GM18868 (cell line): ENCODE measurements at regions not wholly inside any gene's neighbourhood (a gene's known extent, or its start where the extent isn't known, plus 50 kb on each side); places are given as distances from the start of the nearest gene placed in this dataset.

Experiments
- ATAC-seq: cut with Tn5 transposase; IDR thresholded peaks from one replicate; pipeline ENCODE4 v1.9.1; 2021; ENCODE audit warnings: mild to moderate bottlenecking, moderate library complexity; ENCODE audit not compliant: unreplicated experiment

GRCh38 chr15:60208709-60209108 is 189.1 kb downstream of the ANXA2 start:
- ATAC-seq: no peak

- ATAC-seq: no peak
These were observed 185.2 kb downstream of the ANXA2 start for GRCh38 chr15:60212536-60212935.

DNA sequence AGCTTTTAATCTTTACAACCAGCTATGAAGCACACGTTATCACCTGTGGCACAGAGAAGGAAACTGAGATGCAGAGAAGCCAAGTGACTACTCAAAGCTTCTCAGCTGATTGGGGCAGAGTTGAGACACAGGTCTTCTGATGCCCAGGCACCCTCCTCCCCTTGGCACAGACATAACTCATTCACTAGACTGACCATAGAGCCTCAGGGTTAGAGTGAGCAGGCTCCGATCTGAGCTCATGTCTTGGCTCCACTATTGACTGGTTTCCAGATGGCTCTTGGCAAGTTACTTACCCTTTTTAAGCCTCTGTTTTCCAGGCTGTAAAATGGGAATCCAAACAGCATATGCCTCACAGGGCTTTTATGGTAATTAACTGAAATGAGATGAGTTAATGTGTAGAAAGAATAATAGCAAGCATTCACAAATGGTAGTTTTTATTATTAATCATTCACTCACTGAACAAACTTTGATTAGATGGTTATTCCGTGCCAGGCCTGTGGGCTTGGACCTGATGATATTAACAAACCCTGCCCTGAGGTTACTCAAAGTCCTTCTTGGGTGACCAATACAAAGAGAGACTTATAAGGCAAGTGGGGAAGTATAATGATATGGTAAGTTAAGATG is 184.3 kb downstream of the ANXA2 start:
- ATAC-seq: no peak

DNA sequence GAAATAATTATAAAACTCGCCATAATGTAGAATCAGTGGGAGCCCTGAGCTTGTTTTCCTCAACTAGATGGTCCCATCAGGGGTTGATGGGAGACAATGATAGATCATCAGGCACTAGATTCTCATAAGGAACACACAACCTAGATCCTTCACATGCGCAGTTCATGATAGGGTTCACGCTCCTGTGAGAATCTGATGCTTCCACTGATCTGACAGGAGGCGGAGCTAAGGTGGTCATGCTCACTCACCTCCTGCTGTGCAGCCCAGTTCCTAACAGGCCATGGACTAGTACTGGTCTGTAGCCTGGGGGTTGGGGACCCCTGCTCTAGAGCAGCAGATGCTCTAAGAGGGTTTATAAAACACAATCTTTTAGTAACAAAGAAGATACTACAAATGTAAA is 183.6 kb downstream of the ANXA2 start:
- ATAC-seq: no peak

DNA sequence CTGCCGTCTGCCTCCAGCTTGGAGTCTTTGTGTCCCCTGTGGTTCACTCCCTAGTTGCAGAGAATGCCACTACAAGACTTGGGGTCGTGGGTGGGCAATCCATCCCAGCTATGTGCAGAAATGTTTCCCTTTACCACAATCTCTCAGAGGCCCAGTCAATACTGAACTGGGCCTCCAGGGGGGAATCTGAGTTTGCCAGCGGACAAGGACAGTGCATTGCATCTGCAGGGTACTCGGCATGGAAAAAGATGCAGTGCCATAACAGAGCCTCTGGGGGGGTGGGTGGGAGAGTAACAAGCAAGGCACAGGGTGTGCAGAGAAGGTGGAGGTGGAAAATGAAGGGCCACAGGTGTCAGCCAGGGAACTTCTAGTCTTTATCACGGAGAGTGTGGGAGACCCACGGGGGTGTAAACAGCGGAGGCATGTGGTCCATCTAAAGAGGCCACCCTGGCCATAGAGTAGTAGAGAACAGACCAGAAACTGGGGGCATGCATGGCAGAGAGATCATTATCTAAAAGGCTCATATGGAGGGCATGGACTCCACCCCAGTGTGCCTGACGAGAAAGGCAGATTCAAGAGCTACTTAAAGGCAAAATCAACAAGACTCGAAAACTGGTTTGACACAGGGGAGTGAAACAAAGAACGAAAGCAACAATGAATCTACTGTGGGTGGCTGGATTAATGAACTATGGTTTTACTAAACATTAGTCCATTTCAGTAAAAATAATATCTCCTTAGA is 182.4 kb downstream of the ANXA2 start:
- ATAC-seq: no peak

DNA sequence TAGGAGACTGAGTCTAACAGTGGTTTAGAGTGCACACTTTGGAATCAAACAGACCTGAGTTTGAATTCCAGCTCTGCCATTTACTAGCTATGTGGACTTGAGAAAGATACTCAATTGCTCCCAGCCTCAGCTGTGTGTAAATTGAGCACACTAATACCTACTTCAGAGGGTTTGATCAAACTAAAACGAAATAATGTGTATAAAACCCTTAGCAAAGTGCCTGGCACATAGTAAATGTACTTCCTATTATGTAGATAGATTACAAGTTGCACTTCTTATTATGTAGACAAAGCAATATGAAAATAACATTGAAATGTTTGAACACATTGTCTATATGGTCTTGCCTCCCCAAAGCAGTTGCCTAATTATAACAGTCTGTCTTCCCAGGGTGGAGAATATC is 180.6 kb downstream of the ANXA2 start:
- ATAC-seq: no peak

DNA sequence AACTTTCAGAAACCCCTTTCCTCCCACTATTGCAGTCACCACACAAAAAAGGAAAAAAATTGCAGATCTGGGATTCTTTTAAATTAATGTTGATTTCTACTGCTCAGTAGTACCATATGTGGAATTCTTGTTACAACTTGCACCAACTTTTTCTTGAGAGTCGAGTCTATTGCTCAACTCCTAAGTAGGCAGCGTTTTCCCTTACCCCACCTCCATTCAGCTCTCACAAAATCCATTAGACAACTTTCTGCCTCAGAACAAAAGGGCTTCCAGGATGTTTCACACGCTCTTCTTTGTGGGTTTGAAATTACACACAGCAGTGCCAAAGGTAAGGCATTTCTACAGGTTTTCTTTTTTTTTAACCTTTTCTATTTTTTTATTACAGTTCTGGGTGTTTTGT is 179.5 kb downstream of the ANXA2 start:
- ATAC-seq: no peak

DNA sequence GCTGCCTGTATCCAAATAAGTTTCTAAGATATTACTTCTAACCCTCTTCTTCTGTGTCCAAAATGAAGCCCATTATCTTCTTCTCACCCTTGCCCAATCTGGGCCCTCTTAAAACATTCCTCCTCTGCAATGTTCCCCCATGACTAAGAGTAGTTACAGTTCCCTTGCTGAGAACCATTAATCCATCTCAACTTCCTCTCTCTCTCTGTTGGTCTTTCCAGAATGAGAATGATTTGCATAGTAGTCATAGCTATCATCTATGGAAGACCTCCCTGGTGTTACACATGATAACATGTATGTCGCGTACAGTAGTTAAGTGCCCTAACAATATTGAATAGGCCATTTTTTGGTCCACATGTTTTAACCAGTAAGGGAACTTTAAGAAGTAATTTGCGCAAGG is 177.9 kb downstream of the ANXA2 start:
- ATAC-seq: no peak

DNA sequence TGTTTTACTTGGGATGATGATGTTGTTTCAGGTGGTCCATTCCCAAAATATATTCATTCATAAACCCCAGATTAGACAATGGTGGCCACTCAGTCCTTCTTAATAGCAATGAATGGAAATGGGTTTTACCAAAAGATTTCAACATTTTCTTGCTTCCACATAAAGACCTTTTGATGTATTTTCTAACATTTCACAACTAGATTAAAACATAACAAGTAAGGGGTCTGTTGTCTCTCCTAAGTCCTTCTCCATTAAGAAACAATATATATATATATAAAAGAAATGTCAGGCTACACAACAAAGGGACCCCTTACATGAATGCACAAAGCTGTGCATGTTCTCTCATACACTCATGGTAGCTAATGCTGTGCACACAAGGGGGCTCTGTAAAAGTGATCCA is 176.4 kb downstream of the ANXA2 start:
- no peak for ATAC-seq

- ATAC-seq: no peak
These were observed 175.4 kb downstream of the ANXA2 start for GRCh38 chr15:60222404-60222803.

DNA sequence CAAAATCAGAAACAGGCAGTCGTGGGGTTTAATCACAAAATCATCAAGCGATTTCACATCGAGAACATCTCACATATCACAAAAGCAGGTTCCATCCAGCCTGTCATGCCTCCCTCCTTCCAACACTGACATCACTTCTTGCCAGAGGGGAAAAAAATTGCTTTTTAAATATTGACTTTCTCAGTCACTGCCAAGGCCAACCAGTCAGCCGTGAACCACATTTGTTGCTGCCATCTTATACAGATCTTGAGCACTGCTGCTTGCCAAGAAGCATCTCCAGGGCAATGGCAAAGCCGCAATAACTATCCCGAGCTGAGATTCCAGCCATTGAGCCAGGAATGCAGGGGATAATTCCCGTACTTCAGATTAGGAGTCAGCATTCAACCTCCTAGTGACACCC is 174.6 kb downstream of the ANXA2 start:
- no peak for ATAC-seq

GRCh38 chr15:60226924-60227323 is 170.9 kb downstream of the ANXA2 start:
- no peak for ATAC-seq

- no peak for ATAC-seq
These were observed 169.7 kb downstream of the ANXA2 start for GRCh38 chr15:60228101-60228500.

GRCh38 chr15:60228619-60229018 is 169.2 kb downstream of the ANXA2 start:
- no peak for ATAC-seq

DNA sequence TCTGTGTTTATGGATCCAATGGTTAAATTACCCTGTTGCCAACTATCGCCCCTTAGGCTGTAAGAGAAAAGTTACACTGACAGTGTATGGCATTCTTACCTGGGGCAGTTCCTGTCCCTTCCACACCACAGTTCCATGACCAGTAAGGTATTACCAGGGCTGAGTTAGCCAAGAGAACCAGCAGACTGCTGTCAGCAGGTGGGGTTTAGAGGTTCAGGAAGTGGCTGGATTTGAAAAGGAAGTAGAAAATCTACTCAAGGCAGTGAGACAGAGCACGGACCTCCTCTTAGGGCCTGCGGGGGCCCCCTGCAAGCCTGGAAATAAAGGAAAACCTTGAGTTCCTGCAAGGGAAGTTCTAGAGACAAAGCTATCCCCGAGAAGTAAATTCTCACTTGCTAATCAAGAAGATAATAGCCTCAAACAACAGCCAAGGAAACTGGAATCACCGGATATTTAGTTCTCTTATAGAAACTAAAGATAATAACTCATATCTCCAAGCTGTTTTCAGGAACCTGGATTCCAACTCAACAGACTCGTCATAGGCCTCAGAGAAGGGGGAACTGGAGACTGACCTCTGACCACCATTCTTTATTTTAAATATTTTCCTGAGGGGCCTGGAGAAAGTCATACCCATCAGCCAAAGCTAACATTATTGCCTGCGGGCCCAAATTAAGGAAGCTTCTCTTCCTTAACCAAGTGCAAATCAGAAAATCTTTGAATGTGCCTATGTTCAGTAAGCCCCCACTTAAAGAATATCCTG is 161.7 kb downstream of the ANXA2 start:
- ATAC-seq: no peak

DNA sequence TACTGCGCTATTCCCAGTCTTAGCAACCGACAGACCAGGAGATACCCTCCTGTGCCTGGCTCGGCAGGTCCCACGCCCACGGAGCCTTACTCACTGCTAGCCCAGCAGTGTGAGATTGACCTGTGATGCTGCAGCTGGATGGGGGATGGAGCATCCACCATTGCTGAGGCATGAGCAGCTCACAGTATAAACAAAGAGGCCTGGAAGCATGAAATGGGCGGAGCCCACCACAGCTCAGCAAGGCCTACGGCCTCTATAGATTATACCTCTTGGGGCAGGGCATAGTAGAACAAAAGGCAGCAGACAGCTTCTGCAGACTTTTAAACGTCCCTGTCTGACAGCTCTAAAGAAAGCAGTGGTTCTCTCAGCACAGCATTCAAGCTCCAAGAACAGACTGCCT is 160.3 kb downstream of the ANXA2 start:
- ATAC-seq: no peak

DNA sequence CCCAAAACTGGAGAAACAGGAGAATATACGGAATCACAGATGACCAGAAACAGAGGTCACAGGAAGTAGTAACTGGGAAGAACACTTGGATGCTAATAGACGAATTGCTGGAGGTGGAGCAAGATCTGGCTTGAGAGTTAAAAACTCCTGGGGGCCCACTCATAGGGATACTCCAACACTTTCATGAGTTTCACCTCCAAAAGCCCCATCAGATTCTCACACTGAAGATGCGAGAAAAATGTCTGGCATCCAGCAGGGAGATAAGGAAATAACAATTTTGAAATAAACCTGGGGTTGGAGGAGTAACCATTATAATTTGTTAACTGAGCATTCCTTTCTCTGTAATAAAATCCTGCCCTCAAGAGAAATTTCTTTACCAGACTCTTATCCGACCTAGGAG is 154.0 kb downstream of the ANXA2 start:
- no peak for ATAC-seq

- no peak for ATAC-seq
These were observed 153.0 kb downstream of the ANXA2 start for GRCh38 chr15:60244813-60245212.

- no peak for ATAC-seq
These were observed 147.5 kb downstream of the ANXA2 start for GRCh38 chr15:60250316-60250715.

- no peak for ATAC-seq
These were observed 146.3 kb downstream of the ANXA2 start for GRCh38 chr15:60251300-60252070.

DNA sequence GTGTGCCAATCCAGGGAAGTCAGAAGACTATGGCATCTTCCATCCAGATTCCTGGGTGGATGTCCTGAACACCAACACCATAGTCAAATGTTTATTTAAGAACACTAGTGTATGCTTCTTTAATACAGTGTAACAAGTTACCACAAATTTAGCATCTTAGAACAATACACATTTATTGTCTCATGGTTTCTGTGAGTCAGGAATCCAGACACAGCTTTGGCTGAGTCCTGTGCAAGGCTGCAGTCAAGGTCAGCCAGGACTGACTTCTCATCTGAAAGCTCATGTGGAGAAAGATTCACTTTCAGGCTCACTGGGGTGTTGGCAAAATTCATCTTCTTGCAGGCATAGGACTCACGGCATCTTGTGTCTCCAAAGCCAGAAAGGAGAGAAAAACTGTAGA is 143.4 kb downstream of the ANXA2 start:
- ATAC-seq: no peak
